ENCODE measurements at regions not wholly inside any gene's neighbourhood (a gene's known extent, or its start where the extent isn't known, plus 50 kb on each side); places are given as distances from the start of the nearest gene placed in this dataset.

GRCh38 chr18:54700580-54700979 is 109.5 kb downstream of the DYNAP start:
- TF ChIP-seq, protein P1, sequence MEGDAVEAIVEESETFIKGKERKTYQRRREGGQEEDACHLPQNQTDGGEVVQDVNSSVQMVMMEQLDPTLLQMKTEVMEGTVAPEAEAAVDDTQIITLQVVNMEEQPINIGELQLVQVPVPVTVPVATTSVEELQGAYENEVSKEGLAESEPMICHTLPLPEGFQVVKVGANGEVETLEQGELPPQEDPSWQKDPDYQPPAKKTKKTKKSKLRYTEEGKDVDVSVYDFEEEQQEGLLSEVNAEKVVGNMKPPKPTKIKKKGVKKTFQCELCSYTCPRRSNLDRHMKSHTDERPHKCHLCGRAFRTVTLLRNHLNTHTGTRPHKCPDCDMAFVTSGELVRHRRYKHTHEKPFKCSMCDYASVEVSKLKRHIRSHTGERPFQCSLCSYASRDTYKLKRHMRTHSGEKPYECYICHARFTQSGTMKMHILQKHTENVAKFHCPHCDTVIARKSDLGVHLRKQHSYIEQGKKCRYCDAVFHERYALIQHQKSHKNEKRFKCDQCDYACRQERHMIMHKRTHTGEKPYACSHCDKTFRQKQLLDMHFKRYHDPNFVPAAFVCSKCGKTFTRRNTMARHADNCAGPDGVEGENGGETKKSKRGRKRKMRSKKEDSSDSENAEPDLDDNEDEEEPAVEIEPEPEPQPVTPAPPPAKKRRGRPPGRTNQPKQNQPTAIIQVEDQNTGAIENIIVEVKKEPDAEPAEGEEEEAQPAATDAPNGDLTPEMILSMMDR (IDR thresholded peaks at IDR 0.05; ENCODE audit: low read depth, low read length, poor library complexity, severe bottlenecking), result no peak
- TF ChIP-seq EZH2phosphoT487 (IDR thresholded peaks at IDR 0.05; ENCODE audit: borderline replicate concordance, low read length), result no peak
